PC-9 (cell line): ENCODE measurements at regions not wholly inside any gene's neighbourhood (a gene's known extent, or its start where the extent isn't known, plus 50 kb on each side); places are given as distances from the start of the nearest gene placed in this dataset.

Experiments used
- BruUV-seq: library from RNA; stranded (reverse); fragments of 400-500 nt; replicated peaks from 2 replicates; lab custom pipeline; 2021; lab: Mats Ljungman, UMichigan
- CTCF ChIA-PET: fragments of 300-600 bp; sonication (Branson Sonifier 250); formaldehyde crosslinking; loops from one replicate; lab custom pipeline; 2022; ENCODE audit warnings: antibody characterized with exemption; lab: Charles Lee
- POLR2A ChIA-PET: fragments of 300-600 bp; sonication (Branson Sonifier 250); formaldehyde crosslinking; loops from one replicate; lab custom pipeline; 2022; ENCODE audit warnings: antibody characterized with exemption; ENCODE audit not compliant: unreplicated experiment; lab: Charles Lee
- DNase-seq, 2 experiments: peaks; one replicate each; pipeline versions ENCODE4 v3.0.0 to v3.0.0-alpha.2; 2015 to 2022; ENCODE audit warnings: mixed read lengths in 1 of 2
- H2AFZ ChIP-seq: fragments of 200-600 bp; sonication (generic); 2 replicates; pipeline ENCODE4 v1.8.1; 2017; ENCODE audit warnings: antibody characterized with exemption
- H3F3A ChIP-seq: fragments of 200-600 bp; sonication (generic); 2 replicates; pipeline ENCODE4 v1.8.1; 2017; ENCODE audit warnings: antibody characterized with exemption, mild to moderate bottlenecking, low read depth; ENCODE audit not compliant: insufficient read depth
- H3K27ac ChIP-seq: fragments of 200-600 bp; sonication (generic); 2 replicates; pipeline ENCODE4 v1.6.1; 2016; ENCODE audit warnings: mixed run types
- H3K27me3 ChIP-seq: fragments of 200-600 bp; sonication (generic); 2 replicates; pipeline ENCODE4 v1.6.1; 2016; ENCODE audit warnings: low read depth, mixed run types; ENCODE audit not compliant: insufficient read depth
- H3K36me3 ChIP-seq: fragments of 200-600 bp; sonication (generic); 2 replicates; pipeline ENCODE4 v1.6.1; 2016; ENCODE audit warnings: low read depth, mixed run types
- H3K4me1 ChIP-seq: fragments of 200-600 bp; sonication (generic); replicated peaks from 2 replicates; pipeline ENCODE4 v1.6.1; 2016; ENCODE audit warnings: mixed run types; ENCODE audit not compliant: insufficient read depth
- H3K4me2 ChIP-seq: fragments of 200-600 bp; sonication (generic); 2 replicates; pipeline ENCODE4 v1.6.1; 2017; ENCODE audit warnings: mixed run types
- H3K4me3 ChIP-seq: fragments of 200-600 bp; sonication (generic); 2 replicates; pipeline ENCODE4 v1.6.1; 2016; ENCODE audit warnings: mixed run types
- H3K79me2 ChIP-seq: fragments of 200-600 bp; sonication (generic); 2 replicates; pipeline ENCODE4 v1.6.1; 2017; ENCODE audit warnings: low read depth, mixed run types
- H3K9me2 ChIP-seq: fragments of 200-600 bp; sonication (generic); 2 replicates; pipeline ENCODE4 v1.8.1; 2017; ENCODE audit warnings: mild to moderate bottlenecking; ENCODE audit not compliant: insufficient read depth
- H3K9me3 ChIP-seq: fragments of 200-600 bp; sonication (generic); 2 replicates; pipeline ENCODE4 v1.8.1; 2016; ENCODE audit warnings: low read depth; ENCODE audit not compliant: insufficient read depth
- H4K20me1 ChIP-seq: fragments of 200-600 bp; sonication (generic); 2 replicates; pipeline ENCODE4 v1.8.1; 2017; ENCODE audit not compliant: insufficient read depth
- EZH2 ChIP-seq: fragments of 200-600 bp; sonication (generic); IDR thresholded peaks from 2 replicates; pipeline ENCODE4 v1.8.0; 2017; ENCODE audit warnings: antibody characterized with exemption, low read depth
- intact Hi-C: fragments of 100-400 bp; cut with micrococcal nuclease; formaldehyde crosslinking; loops from one replicate; pipeline ENCODE4 v1.10.0; 2022; ENCODE audit not compliant: unreplicated experiment
- TF ChIP-seq, protein P1 (sequence below): fragments of 200-600 bp; sonication (generic); conservative IDR thresholded peaks from 2 replicates; pipeline ENCODE4 v1.6.1; 2017; ENCODE audit warnings: mixed run types, antibody characterized with exemption, mild to moderate bottlenecking, moderate library complexity

DNA sequence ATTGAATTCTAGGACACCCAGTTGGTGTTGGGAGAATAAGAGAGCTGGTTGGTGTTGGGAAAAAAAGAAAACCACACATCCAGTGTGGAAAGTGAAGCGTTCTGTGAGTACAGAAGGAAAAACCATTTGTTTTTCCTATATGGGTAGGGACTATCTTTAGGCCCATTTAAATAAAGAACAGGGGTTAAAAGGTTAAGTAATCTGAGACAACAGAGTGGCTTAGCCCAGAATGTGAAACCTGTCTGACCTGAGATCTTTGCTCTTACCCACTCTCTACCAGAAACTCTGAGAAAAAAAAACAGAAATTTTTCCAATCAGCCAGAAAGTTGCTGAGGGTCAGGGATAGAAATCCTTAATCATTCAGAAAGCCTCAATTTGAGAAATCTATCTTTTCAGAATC, 59.8 kb upstream of the LRRC55 start:
- Histone ChIP-seq H3K27me3 (no peaks in the 10 kb centered on the region), H3K4me1 (peaks cover 42% of the 10 kb centered on the region), H3K36me3 (no peaks in the 10 kb centered on the region), H3K27ac (peak overlapping the region; percentile 76), H2AFZ (peak overlapping the region; percentile 52), H3K79me2 (no peaks in the 10 kb centered on the region), H4K20me1 (no peaks in the 10 kb centered on the region), H3K9me2 (no peaks in the 10 kb centered on the region), H3K9me3 (0 out of 2 replicates have a peak, but pooled peaks cover 6% of the 10 kb centered on the region), H3K4me2 (peak overlapping the region; percentile 43), H3F3A (peaks cover 10% of the 10 kb centered on the region), H3K4me3 (no peak overlapping the region)
- intact Hi-C loops = no loop called here
- CTCF ChIA-PET = interaction anchor here (0.6 kb wide), 1 partner anchor 128 kb away, joined by 3 read pairs; no protein-coding TSS in a partner anchor
- BruUV-seq = no TSS peak
- TF ChIP-seq, protein P1, sequence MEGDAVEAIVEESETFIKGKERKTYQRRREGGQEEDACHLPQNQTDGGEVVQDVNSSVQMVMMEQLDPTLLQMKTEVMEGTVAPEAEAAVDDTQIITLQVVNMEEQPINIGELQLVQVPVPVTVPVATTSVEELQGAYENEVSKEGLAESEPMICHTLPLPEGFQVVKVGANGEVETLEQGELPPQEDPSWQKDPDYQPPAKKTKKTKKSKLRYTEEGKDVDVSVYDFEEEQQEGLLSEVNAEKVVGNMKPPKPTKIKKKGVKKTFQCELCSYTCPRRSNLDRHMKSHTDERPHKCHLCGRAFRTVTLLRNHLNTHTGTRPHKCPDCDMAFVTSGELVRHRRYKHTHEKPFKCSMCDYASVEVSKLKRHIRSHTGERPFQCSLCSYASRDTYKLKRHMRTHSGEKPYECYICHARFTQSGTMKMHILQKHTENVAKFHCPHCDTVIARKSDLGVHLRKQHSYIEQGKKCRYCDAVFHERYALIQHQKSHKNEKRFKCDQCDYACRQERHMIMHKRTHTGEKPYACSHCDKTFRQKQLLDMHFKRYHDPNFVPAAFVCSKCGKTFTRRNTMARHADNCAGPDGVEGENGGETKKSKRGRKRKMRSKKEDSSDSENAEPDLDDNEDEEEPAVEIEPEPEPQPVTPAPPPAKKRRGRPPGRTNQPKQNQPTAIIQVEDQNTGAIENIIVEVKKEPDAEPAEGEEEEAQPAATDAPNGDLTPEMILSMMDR = no peak
- TF ChIP-seq EZH2 = no peak
- peak in 1 of 2 experiments; percentile 64 for DNase-seq
- POLR2A ChIA-PET = no interaction called here

DNA sequence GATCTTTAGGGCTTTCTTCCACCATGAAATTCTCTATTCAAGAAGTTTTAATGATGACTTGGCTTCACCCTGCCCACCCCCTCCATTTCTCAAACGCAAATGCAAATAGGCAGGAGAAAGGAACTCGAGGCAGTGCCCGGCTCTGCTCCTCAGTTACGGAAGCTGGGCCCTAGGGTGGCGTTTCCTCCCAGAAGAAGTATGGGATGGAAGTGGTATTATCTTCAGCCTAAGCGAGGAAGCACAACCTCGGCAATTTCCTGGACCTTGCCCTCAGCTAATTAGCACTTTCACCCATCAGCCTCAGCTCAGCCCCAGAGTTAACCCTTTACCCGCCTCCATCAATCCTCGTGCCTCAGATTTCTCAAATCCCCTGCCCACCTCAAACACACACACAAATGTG, 58.2 kb upstream of the LRRC55 start:
- Histone ChIP-seq H3K27ac (no peak overlapping the region), H3K9me2 (no peaks in the 10 kb centered on the region), H4K20me1 (no peaks in the 10 kb centered on the region), H3K4me3 (no peak overlapping the region), H3K27me3 (no peaks in the 10 kb centered on the region), H3F3A (peaks cover 23% of the 10 kb centered on the region), H3K36me3 (no peaks in the 10 kb centered on the region), H3K9me3 (no peaks in the 10 kb centered on the region), H3K79me2 (no peaks in the 10 kb centered on the region), H3K4me2 (no peak overlapping the region), H2AFZ (no peak overlapping the region), H3K4me1 (peaks cover 55% of the 10 kb centered on the region)
- intact Hi-C loops = no loop called here
- DNase-seq = no peak
- TF ChIP-seq EZH2 = no peak
- TF ChIP-seq, protein P1 = no peak
- ChIA-PET CTCF (no interaction called here), POLR2A (no interaction called here)
- BruUV-seq = no TSS peak

DNA sequence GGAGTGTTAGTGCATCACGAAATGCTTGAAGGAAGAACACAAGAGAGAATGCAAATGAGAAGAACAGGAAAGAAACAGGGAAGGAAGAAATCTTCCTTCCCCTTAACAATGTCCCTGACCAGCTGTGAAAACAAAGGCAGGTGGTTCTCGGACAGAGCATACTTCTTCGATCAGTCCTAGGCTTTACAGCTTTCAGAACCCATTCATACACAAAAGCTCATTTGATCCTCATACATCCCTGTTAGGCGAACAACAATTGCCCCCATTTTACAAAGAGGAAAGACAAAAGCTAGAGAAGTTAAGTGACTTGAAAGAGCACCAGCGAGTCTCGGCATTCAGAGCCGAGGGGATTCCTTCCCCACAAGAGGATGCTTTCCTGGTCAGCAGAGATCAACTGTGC, 57.2 kb upstream of the LRRC55 start:
- no peak overlapping the region for H3K4me2 ChIP-seq
- no peak overlapping the region for H2AFZ ChIP-seq
- H3F3A ChIP-seq = peaks cover 27% of the 10 kb centered on the region
- BruUV-seq = no TSS peak
- H3K9me2 ChIP-seq = no peaks in the 10 kb centered on the region
- CTCF ChIA-PET = no interaction called here
- no peaks in the 10 kb centered on the region for H3K36me3 ChIP-seq
- no peaks in the 10 kb centered on the region for H3K79me2 ChIP-seq
- H4K20me1 ChIP-seq = no peaks in the 10 kb centered on the region
- peaks cover 64% of the 10 kb centered on the region for H3K4me1 ChIP-seq
- no peak for DNase-seq
- TF ChIP-seq EZH2 = no peak
- TF ChIP-seq, protein P1 = no peak
- no peak overlapping the region for H3K27ac ChIP-seq
- POLR2A ChIA-PET = no interaction called here
- intact Hi-C loops = no loop called here
- no peak overlapping the region for H3K4me3 ChIP-seq
- no peaks in the 10 kb centered on the region for H3K27me3 ChIP-seq
- no peaks in the 10 kb centered on the region for H3K9me3 ChIP-seq
